ENCODE measurements at regions not wholly inside any gene's neighbourhood (a gene's known extent, or its start where the extent isn't known, plus 50 kb on each side); places are given as distances from the start of the nearest gene placed in this dataset.

GRCh38 chr3:1823867-1824266, 274.8 kb upstream of the CNTN4 start:
- DNase-seq (ENCODE audit: low read depth in 2 of 2) = no peak
- TF ChIP-seq, protein P1, sequence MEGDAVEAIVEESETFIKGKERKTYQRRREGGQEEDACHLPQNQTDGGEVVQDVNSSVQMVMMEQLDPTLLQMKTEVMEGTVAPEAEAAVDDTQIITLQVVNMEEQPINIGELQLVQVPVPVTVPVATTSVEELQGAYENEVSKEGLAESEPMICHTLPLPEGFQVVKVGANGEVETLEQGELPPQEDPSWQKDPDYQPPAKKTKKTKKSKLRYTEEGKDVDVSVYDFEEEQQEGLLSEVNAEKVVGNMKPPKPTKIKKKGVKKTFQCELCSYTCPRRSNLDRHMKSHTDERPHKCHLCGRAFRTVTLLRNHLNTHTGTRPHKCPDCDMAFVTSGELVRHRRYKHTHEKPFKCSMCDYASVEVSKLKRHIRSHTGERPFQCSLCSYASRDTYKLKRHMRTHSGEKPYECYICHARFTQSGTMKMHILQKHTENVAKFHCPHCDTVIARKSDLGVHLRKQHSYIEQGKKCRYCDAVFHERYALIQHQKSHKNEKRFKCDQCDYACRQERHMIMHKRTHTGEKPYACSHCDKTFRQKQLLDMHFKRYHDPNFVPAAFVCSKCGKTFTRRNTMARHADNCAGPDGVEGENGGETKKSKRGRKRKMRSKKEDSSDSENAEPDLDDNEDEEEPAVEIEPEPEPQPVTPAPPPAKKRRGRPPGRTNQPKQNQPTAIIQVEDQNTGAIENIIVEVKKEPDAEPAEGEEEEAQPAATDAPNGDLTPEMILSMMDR (IDR thresholded peaks at IDR 0.05; ENCODE audit: low read depth, low read length) = no peak
- H3K4me3 ChIP-seq (replicated peaks in 1 of 2; ENCODE audit: low read depth in 2 of 2, low read length in 2 of 2) = no peak overlapping the region

GRCh38 chr3:1824359-1824758, 274.3 kb upstream of the CNTN4 start:
- no peak for DNase-seq (ENCODE audit: low read depth in 2 of 2)
- TF ChIP-seq, protein P1 (IDR thresholded peaks at IDR 0.05; ENCODE audit: low read depth, low read length) = no peak
- no peak overlapping the region for H3K4me3 ChIP-seq (replicated peaks in 1 of 2; ENCODE audit: low read depth in 2 of 2, low read length in 2 of 2)

DNA sequence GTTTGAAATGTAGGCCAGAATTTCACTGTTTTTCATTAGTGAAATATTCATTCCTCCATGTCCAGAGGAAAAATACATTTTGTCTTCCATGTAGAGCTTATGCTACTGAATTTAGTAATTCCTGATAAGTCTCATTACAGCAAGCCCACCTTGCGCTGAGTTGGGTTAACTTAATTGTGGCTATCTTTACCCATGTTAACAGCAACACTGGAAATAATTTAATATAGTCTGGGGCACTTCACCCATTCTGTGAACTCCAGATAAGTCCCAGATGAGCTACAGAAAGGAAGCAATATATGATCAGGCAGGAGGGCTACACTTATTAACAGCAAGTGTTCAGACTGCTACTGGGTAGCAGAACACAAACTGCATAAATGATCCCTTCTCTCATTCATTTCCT, 270.1 kb upstream of the CNTN4 start:
- TF ChIP-seq, protein P1 (IDR thresholded peaks at IDR 0.05; ENCODE audit: low read depth, low read length) = no peak
- DNase-seq (ENCODE audit: low read depth in 2 of 2) = no peak
- H3K4me3 ChIP-seq (replicated peaks in 1 of 2; ENCODE audit: low read depth in 2 of 2, low read length in 2 of 2) = no peak overlapping the region

DNA sequence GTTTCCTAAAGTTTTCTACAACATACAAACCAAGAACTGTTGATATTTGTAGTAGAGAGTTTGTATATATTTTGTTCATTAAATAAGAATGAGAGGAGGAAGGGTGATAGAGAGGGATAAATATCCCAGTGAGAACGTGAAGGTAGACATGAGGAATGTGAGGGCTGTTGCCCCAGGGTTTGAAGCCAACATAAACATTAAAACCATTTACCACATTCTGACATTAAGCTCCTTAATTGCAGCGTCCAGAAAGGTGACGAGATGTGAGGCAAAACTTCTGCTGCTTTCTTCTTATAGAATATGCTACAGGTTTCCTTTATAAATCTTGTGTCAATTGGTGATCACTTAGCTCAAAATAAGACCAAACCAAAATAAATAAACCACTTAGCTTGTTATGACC, 267.8 kb upstream of the CNTN4 start:
- DNase-seq (ENCODE audit: low read depth in 2 of 2) = no peak
- H3K4me3 ChIP-seq (replicated peaks in 1 of 2; ENCODE audit: low read depth in 2 of 2, low read length in 2 of 2) = no peak overlapping the region

DNA sequence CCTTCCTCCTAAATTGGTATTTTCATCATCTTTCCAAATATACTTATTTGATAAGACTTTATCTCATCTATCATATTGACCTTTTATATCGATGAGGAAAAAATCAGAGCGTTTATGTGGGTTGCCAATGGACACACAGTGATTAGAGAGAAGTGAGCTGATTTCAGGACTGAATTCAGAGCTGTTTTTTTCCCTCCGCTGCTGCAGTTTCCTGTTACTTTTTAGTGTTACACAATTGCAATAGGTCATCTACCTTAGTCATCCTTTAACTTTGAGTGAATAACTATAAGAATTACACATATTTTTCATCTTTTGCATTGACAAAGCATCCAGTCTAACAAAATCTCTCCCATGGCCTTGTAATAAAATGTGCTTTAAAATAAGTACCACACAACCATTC, 266.3 kb upstream of the CNTN4 start:
- DNase-seq (ENCODE audit: low read depth in 2 of 2) = no peak
- TF ChIP-seq, protein P1 (IDR thresholded peaks at IDR 0.05; ENCODE audit: low read depth, low read length) = no peak
- no peak overlapping the region for H3K4me3 ChIP-seq (replicated peaks in 1 of 2; ENCODE audit: low read depth in 2 of 2, low read length in 2 of 2)

More for the DNA sequence above, 267.8 kb upstream of the CNTN4 start:
- TF ChIP-seq, protein P1 (IDR thresholded peaks at IDR 0.05; ENCODE audit: low read depth, low read length) = no peak

GRCh38 chr3:1843111-1843510, 255.6 kb upstream of the CNTN4 start:
- DNase-seq (ENCODE audit: low read depth in 2 of 2) = no peak
- H3K4me3 ChIP-seq (replicated peaks in 1 of 2; ENCODE audit: low read depth in 2 of 2, low read length in 2 of 2) = no peak overlapping the region
- TF ChIP-seq, protein P1 (IDR thresholded peaks at IDR 0.05; ENCODE audit: low read depth, low read length) = no peak

GRCh38 chr3:1847571-1847970, 251.1 kb upstream of the CNTN4 start:
- no peak for DNase-seq (ENCODE audit: low read depth in 2 of 2)
- TF ChIP-seq, protein P1 (IDR thresholded peaks at IDR 0.05; ENCODE audit: low read depth, low read length) = no peak
- H3K4me3 ChIP-seq (replicated peaks in 1 of 2; ENCODE audit: low read depth in 2 of 2, low read length in 2 of 2) = no peak overlapping the region

Data from cardiac fibroblast (primary cell).